ENCODE measurements at regions not wholly inside any gene's neighbourhood (a gene's known extent, or its start where the extent isn't known, plus 50 kb on each side); places are given as distances from the start of the nearest gene placed in this dataset.

GRCh38 chr4:19774690-19775256, 476.9 kb upstream of the SLIT2 start:
- dilution Hi-C loops (cut with MboI; ENCODE audit: extremely low pct_ligation_motif_present, low sequenced_read_pairs) (no loop called here), intact Hi-C loops (cut with micrococcal nuclease) (loop anchor here (5.0 kb wide), 2 partner anchors 208 to 478 kb away; partner anchors contain the start of gene SLIT2)
- Histone ChIP-seq H4K20me1 (replicated peaks; ENCODE audit: control insufficient read depth, extremely low read depth, insufficient read depth, low read length) (no peaks in the 10 kb centered on the region), H3K9me3 (replicated peaks; ENCODE audit: control insufficient read depth, insufficient read depth, low read length) (no peaks in the 10 kb centered on the region), H3K9me1 (replicated peaks; ENCODE audit: control insufficient read depth, extremely low read depth, insufficient read depth, low read length) (no peaks in the 10 kb centered on the region), H3K4me3 (replicated peaks in 1 of 3; ENCODE audit: insufficient read depth in 1 of 3, low read depth in 1 of 3, low read length in 3 of 3) (no peak overlapping the region), H3K27me3 (ENCODE audit: control insufficient read depth in 2 of 2, insufficient read depth in 2 of 2, low read length in 2 of 2) (no peaks in the 10 kb centered on the region), H3K4me2 (ENCODE audit: insufficient read depth, low read length) (no peak overlapping the region), H3K4me1 (ENCODE audit: control insufficient read depth, extremely low read depth, insufficient read depth, low read length) (peaks cover 22% of the 10 kb centered on the region), H3K79me2 (ENCODE audit: control insufficient read depth, insufficient read depth, low read length) (no peaks in the 10 kb centered on the region), H3K9ac (replicated peaks; ENCODE audit: extremely low read depth, insufficient read depth, low read length) (no peak overlapping the region), H2AFZ (ENCODE audit: low read depth, low read length) (no peak overlapping the region), H3K27ac (ENCODE audit: insufficient read depth, low read depth, low read length) (no peak overlapping the region), H3K36me3 (ENCODE audit: control insufficient read depth in 2 of 2, extremely low read depth in 1 of 2, insufficient read depth in 2 of 2, low read length in 2 of 2) (no peaks in the 10 kb centered on the region)
- TF ChIP-seq GATA2 (IDR thresholded peaks at IDR 0.05; ENCODE audit: insufficient read depth, insufficient read length, low read depth, low read length), result no peak
- no peak for TF ChIP-seq MYC (IDR thresholded peaks at IDR 0.05; ENCODE audit: low read depth, low read length)
- TF ChIP-seq CTCF (IDR thresholded peaks at IDR 0.05; ENCODE audit: extremely low read depth in 1 of 2, insufficient read depth in 1 of 2, low read depth in 1 of 2, low read length in 2 of 2), result no peak
- no peak for TF ChIP-seq JUN (IDR thresholded peaks at IDR 0.05; ENCODE audit: borderline replicate concordance, insufficient read depth, insufficient read length, low read depth)
- TF ChIP-seq FOS (IDR thresholded peaks at IDR 0.05; ENCODE audit: borderline replicate concordance, insufficient read depth, low read length), result no peak
- no peak for TF ChIP-seq POLR2A (IDR thresholded peaks at IDR 0.05; ENCODE audit: low read depth, low read length)
- TF ChIP-seq EZH2 (IDR thresholded peaks at IDR 0.05; ENCODE audit: borderline replicate concordance, low read depth, low read length, severe bottlenecking), result no peak
- TF ChIP-seq POLR2AphosphoS5 (IDR thresholded peaks at IDR 0.05; ENCODE audit: insufficient read depth, low read depth, low read length), result no peak
- TF ChIP-seq, protein P1, sequence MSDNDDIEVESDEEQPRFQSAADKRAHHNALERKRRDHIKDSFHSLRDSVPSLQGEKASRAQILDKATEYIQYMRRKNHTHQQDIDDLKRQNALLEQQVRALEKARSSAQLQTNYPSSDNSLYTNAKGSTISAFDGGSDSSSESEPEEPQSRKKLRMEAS (IDR thresholded peaks at IDR 0.05; ENCODE audit: insufficient read depth, insufficient read length), result no peak
- FAIRE-seq (no peak), DNase-seq (ENCODE audit: low read depth, low spot score) (no peak)
- ChIA-PET CTCF (interaction anchor here (1.5 kb wide), 1 partner anchor 53 kb away, joined by 3 read pairs; no protein-coding TSS in a partner anchor), POLR2A (no interaction called here)
- BruUV-seq (replicated peaks), result no TSS peak

All from endothelial cell of umbilical vein (primary cell).